NCI-H1417 (cell line): ENCODE measurements at regions not wholly inside any gene's neighbourhood (a gene's known extent, or its start where the extent isn't known, plus 50 kb on each side); places are given as distances from the start of the nearest gene placed in this dataset.
"Not testable (repeated sequence)": the region's sequence is repeated elsewhere in the genome, so short reads cannot be mapped to it uniquely, and the experiment has no call there.

Experiments used
- DNase-seq, 3 experiments: peaks; one replicate each; lab custom pipeline; 2025; lab: John Stamatoyannopoulos, UW

DNA sequence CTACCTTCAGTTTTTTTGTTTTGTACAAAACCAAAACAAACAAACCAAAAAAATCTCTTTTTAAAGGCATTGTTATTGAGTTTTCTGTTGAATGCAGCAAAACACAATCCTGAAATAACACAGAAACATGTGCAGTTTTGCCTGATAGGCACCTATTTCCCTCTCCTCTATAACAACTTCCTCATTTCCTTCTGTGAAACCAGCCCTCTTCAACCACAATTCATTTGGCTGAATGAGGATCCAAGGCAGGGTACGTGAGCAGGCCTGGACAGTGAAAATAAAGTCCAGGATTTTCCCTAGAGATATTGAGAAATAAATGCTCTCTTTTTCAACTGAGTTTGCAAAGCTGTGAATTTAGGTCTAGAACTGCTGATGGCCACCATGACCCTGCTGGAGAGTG is 134.8 kb upstream of the LARP1 start:
- DNase-seq: no peak

DNA sequence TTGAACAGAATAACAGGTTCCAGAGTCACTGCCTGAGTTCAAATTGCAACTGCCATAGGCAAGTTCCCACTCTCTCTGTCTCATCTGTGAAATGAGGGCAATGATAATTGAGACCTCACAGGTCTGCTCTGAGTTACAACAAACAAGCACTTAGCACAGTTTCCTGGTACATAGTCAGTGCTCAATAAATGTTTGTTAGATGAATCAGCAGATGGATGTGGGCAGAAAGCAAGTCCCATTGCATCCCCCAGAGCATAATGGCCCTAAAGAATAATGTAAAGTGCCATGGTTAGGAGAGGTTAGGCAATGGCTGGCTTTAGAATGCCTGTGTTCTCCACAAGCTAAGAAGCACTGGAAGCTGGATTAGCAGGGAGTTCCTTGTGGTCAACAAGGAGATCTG is 136.5 kb upstream of the LARP1 start:
- no peak for DNase-seq

DNA sequence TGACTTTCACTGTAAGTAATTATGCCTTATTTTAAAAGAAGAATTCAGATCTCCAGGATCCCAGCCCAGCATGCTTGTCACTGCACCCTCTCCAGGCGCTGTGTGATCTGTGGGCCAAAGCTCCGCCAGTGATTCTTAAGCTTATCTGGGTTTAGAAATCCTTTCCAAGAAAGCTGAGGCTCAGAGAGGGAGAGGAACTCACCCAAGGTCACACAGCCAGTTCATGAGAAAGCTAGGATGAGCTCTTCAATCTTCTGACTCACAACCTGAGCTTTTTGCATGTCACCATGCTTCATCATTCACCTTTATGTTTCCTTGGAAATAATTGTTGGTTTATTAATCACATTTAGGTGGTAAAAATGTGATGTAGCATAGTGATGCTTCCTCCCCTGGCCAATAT is 136.6 kb upstream of the HAND1 start:
- no peak for DNase-seq

DNA sequence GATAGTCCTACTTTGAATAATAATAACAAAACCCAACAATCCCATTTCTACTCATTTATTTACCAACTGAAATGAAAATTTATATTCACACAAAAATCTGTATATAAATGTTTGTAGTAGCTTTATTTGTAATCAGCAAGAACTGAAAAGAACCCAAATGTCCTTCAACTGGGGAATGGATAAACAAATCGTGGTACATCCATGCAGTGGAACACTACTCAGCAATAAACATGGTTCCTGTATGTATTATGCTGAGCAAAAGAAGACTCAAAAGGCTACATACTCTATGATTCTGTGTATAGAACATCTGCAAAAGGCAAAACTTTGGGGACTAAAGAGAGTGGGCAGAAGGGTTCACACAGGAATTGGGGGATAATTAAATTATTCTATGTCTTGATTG is 136.1 kb upstream of the HAND1 start:
- DNase-seq: no peak

DNA sequence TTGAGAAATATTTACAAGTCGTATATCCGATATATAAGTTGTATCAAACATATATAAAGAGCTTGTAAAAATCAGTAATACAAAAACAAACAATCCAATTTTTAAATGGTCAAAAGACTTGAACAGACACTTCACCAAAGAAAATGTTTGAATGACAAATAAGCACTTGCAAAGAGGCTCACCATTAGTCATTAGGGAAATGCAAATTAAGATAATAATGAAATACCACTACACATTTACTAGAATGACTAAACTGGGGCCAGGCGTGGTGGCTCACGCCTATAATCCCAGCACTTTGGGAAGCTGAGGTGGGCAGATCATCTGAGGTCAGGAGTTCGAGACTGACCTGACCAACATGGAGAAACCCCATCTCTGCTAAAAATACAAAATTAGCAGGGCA is 134.6 kb upstream of the HAND1 start:
- DNase-seq: no peak

DNA sequence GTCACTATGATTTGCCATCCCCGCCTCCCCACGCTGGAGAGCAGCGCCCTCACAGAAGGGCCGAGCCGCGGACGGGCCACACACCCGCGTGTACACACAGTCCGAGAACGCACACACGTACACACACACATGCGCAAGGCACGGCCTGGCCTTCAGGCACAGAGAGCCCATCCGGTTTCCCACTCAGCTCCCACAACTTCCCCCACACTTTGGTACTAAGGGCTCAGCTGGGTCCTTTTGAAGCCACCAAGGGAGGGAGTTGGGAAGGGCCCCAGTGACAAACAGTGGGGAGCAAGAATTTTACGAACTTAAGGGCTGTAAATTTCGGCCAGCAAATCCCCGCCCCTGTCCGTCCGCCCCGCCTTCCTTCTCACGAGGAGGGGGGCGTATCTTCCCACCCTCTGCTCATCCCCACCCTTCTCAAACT is 133.3 kb upstream of the HAND1 start:
- peak in 1 of 3 experiments; percentile 15 for DNase-seq

DNA sequence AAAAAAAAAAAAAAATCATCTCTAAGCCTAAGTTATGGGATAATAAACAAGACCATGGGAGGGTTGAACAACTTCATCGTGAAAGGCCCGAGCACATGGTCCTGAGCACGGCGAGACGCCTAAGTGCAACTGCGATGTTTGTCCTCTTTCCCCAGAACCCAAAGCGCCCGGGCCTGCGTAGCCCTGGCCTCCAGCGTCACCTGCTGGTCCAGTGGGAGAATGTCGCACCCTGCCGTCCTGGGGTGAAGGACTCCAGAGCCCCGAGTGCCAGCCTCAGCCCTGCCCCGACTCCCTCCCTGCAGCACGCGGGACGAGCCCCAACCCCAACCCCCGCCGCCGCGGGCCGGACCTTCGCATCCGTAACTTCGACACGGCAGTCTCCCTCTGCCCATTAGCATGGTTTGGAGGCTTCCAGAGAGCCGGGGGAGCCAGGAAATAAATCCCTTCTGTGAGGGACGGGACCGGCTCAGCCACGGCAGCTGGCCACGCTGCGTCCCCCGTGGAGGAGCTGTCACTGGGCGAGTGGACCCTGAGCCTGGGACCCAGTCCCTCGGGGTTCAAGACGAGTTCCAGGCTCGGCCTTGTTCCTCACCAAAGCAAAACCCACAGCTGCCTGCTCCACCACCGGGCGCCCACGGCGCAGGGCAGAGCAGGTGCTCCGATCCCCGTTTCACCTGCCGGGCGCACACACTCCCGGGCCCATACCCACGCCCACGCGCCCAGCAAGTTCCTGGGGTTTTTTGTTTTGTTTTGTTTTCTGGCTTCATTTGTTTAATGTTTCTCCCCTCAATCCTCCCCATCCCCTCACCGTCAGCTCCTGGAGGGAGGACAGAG is 132.5 kb upstream of the HAND1 start:
- DNase-seq: peak; percentile 37 to 73 (median 73)

DNA sequence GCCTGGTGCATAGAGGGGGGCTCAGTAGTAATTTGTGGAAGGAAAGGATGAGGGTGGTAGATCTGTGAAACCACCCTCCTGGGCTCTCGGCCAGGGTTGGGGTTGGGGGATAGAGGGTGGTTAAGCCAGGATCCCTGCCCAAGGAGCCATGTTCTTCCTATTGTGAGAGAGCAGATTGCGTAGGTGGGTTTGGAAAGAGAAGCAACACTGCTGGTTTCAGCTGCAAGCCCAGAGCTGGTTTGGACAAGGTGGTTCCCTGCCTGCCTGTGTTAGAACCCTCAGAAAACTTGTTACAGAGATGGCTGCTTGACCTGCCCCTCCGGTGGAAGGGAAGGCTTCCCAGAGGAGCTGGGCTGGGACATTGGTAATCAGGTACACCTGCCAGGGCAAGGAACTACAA is 131.2 kb upstream of the HAND1 start:
- DNase-seq: no peak

DNA sequence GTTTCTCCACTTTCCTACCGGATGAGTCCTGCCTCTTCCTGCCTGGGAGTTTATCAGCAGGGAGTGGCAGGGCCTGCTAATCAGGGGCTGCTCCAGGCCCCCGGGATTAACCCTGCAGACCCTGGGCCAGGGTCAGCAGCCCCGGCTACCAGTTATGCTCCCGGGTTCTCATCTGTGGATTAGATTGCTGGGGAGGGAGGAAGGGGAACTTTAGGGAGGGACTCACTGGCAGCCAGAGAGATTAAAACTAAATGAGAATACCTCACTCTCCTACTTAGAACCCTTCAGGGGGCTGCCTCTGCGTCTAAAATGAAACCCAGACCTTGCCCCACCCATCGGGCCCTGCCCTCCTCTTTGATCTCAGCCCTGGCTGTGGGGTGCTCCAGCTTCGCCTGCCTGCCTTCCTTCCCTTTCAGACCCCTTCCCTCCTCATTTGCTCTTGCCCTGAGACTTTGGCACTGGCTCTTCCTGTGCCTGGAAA is 130.5 kb upstream of the HAND1 start:
- DNase-seq: no peak

DNA sequence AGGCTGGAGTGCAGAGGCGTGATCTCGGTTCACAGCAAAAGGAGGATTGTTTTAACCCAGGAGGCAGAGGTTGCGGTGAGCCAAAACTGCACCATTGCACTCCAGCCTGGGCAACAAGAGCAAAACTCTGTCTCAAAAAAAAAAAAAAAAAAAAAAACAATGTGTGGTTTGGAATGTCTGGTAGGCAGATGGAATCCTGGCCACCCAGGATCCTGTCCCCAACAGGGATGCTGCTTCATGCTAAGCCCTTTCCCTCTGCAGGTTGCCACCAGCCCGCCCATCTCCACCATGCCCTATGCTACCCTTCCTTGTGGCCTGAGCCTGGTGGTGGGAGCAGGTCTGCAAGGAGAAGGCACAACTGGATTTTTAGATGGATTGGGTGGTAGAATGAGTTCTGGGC is 129.7 kb upstream of the HAND1 start:
- no peak for DNase-seq

DNA sequence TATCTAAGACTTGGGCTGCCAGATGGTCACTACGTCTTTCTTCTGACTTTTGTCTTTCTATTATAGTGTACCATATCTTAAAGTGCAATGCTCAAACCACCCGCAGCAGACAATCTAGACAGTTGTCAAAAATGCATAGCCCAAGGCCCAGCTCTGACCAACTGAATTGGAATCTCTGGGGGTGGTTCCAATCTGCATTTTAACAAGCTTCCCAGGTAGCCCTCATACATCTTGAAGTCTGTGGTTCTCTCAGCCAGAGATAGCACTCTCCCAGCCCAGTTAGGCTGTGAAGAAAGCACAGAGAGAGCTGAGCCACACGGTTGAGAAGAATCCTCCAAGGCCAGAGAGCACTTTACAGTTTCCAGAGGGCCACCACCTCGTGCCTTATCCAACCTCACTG is 128.2 kb upstream of the HAND1 start:
- DNase-seq: no peak

DNA sequence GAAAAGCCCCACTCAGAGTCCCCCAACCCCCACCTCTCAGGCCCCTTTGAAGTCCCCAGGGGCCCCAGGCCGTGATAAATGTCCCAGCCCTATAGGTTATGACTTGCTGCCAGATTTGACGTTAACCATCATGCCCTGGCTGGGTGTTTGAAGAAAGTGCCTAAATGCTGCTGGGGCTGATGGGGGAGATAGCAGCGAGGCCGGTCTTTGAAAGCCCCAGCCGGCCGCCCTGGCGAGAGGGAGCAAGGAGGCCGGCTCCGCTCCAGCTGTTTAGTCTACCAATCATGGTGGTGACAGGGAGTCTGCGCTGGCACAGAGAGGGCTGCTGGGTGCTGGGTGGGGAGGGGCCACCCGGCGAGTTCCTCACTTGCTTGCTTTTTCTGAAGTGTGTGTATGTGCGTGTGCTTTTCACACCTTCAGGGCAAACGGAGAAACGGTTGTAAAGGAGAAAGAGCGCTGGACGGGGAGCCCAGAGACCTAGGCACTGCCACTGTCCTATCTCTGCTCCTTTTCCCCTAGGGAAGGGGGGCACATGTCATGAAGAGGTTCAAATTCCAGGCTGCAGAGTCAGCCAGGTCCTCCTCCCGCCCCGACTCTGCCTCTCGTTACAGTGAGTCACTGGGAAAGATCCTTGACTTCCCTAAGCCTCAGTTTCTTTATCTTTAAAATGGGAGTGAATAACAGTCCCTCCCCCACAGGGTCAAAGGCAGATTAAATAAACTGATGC is 126.1 kb upstream of the HAND1 start:
- peak in 2 of 3 experiments; percentile 44 to 57 for DNase-seq

DNA sequence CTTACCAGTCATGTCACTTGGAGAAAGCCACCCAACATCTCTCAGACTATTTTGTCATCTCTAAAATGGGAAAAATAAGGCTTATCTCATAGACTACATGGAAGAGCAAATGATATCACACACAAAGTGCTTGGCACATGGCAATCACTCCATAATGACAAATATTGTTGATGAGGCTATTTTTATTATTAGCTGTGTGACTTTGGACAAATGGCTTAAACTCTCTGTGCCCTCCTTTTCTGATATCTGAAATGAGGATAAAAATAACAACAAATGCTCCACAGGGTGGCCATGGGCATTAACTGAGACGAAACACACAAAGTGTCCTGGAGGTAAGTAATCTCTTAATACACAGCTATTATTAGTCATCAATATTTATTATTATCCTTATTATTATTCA is 125.5 kb upstream of the HAND1 start:
- DNase-seq: no peak

DNA sequence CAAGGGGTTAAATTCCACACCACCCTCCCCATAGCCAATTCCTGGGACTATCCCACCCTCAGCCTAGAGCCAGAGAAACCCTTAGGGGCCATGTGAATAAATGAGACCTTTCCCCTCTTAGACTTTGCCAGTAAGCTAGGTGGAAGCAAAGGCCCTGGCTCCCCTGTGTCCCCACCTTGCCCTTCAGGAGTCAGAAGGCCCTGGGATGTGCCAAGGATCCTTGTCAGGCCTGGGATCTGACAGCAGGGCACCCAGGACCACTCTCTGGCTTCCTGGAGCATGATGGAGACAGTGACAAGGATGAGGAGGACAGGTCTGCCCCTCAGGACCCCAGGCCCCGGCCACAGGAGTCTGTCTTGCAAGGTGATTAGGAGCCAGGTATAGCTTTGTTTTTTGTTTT is 125.0 kb upstream of the HAND1 start:
- DNase-seq: no peak

DNA sequence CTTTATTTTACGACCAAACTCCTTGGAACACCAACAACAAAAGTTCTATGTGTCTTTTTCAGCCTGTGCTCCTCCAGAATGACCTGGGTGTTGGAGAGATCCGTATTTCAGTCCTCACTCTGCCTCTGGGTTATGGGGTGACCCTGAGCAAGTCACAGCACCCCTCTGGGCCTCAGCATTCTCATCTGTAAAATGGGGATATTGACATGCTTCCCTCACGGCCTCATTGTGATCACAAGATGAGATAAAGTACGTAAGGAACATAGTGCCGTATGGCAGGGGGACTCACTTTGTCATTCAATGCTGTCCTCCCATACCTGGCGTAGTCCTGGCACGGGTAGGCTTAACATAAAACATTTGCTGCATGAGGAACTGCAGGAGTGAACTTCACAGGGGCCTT is 123.0 kb upstream of the HAND1 start:
- no peak for DNase-seq

DNA sequence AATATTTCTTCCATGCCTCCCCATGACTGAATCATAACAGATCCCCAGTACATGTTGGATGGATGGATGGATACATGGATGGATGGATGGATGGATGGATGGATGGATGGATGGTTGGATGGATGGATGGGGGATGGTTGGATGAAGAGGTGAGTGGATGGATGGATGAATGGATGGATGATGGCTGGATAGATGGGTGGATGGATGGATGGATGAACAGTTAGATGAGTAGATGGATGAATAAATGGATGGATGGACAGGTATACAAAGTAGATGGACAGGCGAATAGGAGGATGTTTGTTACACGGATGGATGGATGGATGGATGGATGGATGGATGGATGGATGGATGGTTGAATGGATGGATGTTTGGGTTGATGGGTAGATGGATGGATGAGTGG is 120.0 kb upstream of the HAND1 start:
- no peak for DNase-seq

DNA sequence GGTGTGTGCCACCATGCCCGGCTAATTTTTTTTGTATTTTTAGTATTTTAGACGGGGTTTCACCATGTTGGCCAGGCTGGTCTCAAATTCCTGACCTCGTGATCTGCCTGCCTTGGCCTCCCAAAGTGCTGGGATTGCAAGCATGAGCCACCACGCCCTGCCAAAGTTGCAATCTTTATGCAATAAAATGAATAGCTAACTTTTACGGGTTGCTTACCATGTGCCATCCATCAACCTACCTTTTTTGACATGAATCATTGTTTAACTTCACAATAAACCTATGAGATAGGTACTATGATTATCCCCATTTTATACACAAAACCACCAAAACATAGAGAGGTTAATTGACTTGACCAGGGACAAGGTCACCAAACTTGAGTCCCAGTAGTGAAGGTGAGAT is 118.8 kb upstream of the HAND1 start:
- DNase-seq: not testable (repeated sequence)

DNA sequence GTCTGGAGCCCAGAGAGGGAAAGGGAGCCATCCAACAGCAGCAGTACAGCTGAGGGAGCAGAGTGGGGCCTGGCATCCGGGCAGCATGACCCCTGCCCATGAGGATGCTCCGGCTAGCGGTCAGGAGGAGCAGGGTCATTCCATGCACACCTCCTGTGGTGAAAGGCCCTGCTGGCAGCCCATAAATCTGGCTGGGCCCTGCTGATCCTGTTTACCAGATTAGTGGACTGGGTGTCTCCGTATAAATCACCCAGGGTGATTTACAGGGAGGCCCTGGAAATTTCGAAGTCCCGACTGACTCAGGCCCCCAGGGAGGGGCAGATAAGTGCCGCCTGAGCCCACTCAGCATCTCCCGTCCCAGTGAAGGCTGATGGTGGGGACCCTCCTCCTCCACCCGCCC is 117.6 kb upstream of the HAND1 start:
- no peak for DNase-seq

DNA sequence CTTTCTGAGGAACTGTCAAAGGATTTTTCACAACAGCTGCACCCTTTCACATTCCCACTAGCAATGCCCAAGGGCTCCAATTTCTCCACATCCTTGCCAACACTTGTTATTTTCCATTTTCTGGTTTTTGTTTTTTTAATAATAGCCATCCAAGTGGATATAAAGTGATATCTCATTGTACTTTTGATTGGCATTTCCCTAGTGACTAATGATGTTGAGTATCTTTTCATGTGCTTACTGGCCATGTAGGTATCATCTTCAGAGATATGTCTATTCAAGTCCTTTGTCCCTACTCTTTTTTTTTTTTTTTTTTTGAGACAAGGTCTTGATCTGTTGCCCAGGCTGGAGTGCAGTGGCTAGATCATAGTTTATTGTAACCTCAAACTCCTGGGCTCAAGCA is 115.8 kb upstream of the HAND1 start:
- DNase-seq: no peak

DNA sequence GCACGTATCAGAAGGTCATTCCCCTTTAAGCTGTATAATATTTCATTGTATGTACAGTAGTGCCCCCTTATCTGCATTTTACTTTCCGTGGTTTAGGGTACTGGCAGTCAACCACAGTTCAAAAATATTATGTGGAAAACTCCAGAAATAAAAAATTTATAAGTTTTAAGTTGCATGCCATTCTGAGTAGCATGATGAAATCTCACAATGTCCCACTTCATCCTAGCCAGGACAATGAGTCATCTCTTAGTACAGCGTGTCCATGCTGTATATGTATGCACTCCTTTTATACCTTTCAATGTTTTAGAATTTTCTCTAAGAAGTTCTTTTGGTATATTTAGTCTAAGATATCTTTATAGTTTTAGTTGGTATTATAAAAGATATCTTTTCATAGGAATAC is 115.0 kb upstream of the HAND1 start:
- DNase-seq: no peak

DNA sequence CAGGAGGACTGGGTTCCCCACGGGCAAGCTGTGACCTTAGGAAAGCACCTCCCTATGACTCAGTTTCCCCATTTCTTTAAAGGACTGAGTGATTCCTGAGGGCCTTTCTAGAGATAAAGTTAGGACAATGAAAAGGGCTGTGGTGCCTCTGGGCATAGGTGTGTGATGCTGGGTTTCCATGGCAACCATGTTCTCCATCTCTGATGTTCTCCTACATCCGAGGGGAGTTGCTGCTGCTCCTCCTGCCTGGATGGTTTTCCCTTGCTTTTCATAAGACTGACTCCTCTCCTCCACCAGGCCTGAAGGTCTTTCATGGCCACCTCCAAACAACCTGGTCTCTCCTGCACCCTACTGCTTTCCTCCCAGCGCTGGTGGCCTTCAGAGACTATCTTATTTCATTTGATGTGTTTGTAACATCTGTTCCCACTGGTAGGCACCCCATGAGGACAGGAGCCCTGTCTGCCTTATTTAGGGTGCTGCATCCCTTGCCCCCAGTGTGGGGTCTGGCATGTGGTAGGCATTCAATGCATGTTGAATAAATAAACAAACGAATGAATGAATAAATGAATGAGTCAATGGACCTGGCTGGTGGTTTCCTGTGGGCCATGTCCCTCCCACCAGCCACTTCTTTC is 112.2 kb upstream of the HAND1 start:
- DNase-seq: no peak

DNA sequence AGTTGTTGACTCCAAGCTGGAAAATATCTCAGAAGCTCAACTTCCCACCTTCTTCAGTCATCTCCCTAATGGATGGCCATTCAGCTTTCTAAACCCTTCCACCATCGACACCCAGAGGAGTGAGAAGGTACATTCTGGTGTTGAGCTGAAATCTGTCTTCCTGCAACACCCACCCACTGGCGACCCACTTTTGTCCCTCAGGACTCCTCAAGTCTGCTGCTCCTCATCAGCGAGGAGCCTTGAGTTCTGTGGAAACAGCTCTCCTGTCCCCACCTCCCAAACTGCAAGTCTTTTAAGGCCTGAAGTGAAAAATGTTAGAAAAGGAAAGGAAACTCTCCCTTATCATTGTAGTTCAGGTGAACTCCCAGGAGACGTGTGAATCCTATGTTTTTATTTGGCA is 111.5 kb upstream of the HAND1 start:
- no peak for DNase-seq

DNA sequence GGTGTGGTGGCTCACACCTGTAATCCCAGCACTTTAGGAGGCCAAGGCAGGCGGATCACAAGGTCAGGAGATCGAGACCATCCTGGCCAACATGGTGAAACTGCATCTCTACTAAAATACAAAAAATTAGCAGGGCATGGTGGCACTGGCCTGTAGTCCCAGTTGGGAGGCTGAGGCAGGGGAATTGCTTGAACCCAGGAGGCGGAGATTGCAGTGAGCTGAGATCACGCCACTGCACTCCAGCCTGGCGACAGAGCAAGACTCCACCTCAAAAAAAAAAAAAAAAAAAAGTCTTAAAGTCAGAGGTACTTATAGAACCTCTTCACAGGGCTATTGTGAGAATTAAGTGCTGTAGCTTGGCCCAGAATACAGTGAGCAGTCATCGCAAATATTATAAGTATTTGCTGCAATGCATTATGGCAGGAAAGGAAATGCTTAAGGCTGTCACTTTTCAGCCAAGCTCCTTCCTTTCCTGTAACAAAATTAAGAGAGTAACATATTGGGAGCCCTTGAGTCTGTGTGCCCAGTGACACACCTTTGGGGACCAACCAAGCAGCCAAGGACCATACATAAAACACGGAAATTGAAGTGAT is 110.9 kb upstream of the HAND1 start:
- DNase-seq: not testable (repeated sequence)
